BJ (cell line): ENCODE measurements at regions not wholly inside any gene's neighbourhood (a gene's known extent, or its start where the extent isn't known, plus 50 kb on each side); places are given as distances from the start of the nearest gene placed in this dataset.

ENCODE experiments used
- CTCF ChIA-PET: fragments of 350-600 bp; formaldehyde crosslinking; extraction: SDS; loops from one replicate; lab custom pipeline; 2021; ENCODE audit warnings: antibody characterized with exemption, inconsistent platforms; lab: Yijun Ruan, JAX
- POLR2A ChIA-PET: fragments of 300-600 bp; sonication (Branson Sonifier 250); formaldehyde crosslinking; extraction: SDS; loops from one replicate; lab custom pipeline; 2021; ENCODE audit warnings: antibody characterized with exemption; lab: Charles Lee
- DNase-seq: peaks from one replicate; pipeline ENCODE4 v3.0.0-alpha.2; 2011; ENCODE audit warnings: low read depth
- H3K27me3 ChIP-seq: 2 replicates; pipeline ENCODE4 v1.6.0; 2011; ENCODE audit warnings: low read length; ENCODE audit not compliant: control insufficient read depth, insufficient read depth
- H3K36me3 ChIP-seq: 2 replicates; pipeline ENCODE4 v1.5.1; 2011; ENCODE audit warnings: low read length; ENCODE audit not compliant: control insufficient read depth, insufficient read depth
- H3K4me3 ChIP-seq: 2 replicates; pipeline ENCODE4 v1.5.1; 2011; ENCODE audit warnings: low read depth, mild to moderate bottlenecking, control low read depth, low read length
- TF ChIP-seq, protein P1 (sequence below): IDR thresholded peaks from 2 replicates; pipeline ENCODE4 v1.5.1; 2011; ENCODE audit warnings: low read depth, mild to moderate bottlenecking, control low read depth, inconsistent platforms, low read length, moderate library complexity; ENCODE audit not compliant: insufficient read depth

- no peak overlapping the region for H3K4me3 ChIP-seq
- TF ChIP-seq, protein P1, sequence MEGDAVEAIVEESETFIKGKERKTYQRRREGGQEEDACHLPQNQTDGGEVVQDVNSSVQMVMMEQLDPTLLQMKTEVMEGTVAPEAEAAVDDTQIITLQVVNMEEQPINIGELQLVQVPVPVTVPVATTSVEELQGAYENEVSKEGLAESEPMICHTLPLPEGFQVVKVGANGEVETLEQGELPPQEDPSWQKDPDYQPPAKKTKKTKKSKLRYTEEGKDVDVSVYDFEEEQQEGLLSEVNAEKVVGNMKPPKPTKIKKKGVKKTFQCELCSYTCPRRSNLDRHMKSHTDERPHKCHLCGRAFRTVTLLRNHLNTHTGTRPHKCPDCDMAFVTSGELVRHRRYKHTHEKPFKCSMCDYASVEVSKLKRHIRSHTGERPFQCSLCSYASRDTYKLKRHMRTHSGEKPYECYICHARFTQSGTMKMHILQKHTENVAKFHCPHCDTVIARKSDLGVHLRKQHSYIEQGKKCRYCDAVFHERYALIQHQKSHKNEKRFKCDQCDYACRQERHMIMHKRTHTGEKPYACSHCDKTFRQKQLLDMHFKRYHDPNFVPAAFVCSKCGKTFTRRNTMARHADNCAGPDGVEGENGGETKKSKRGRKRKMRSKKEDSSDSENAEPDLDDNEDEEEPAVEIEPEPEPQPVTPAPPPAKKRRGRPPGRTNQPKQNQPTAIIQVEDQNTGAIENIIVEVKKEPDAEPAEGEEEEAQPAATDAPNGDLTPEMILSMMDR, result no peak
- no peak for DNase-seq
- H3K36me3 ChIP-seq, result no peaks in the 10 kb centered on the region
- CTCF ChIA-PET, result no interaction called here
- H3K27me3 ChIP-seq, result no peaks in the 10 kb centered on the region
- POLR2A ChIA-PET, result no interaction called here
Measured at GRCh38 chr16:22754577-22754976, 59.4 kb upstream of the HS3ST2 start.

GRCh38 chr16:22757202-22757601 is 56.8 kb upstream of the HS3ST2 start:
- DNase-seq, result no peak
- H3K36me3 ChIP-seq, result no peaks in the 10 kb centered on the region
- TF ChIP-seq, protein P1, result no peak
- ChIA-PET CTCF (no interaction called here), POLR2A (no interaction called here)
- no peaks in the 10 kb centered on the region for H3K27me3 ChIP-seq
- H3K4me3 ChIP-seq, result no peak overlapping the region

DNA sequence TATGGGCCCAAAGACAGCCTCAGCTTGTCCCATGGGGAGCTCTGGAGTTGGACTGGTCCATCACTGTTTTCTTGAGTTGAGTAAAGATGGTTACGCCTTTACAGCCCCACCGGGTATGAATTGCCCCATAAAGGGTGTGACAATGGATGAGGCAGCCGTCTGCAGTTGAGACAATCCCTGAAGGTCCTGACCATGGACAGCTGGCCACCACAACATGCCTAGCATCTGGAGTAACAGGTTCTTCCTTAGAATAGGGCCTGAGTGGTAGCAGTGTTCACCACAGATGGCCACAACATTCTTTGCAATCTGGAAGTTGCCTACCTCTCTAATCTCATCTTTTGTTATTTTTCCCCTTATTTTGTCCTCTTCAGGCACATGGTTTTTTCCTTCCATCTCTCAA is 51.5 kb upstream of the HS3ST2 start:
- CTCF ChIA-PET, result no interaction called here
- POLR2A ChIA-PET, result no interaction called here

GRCh38 chr16:22763437-22764080 is 50.4 kb upstream of the HS3ST2 start:
- no peak for DNase-seq
- Histone ChIP-seq H3K27me3 (no peaks in the 10 kb centered on the region), H3K36me3 (no peaks in the 10 kb centered on the region), H3K4me3 (no peak overlapping the region)
- TF ChIP-seq, protein P1, result no peak
- CTCF ChIA-PET, result interaction anchor here (1.1 kb wide), 1 partner anchor 15 kb away, joined by 3 read pairs; no protein-coding TSS in a partner anchor
- POLR2A ChIA-PET, result no interaction called here

More for the DNA sequence above, 51.5 kb upstream of the HS3ST2 start:
- no peak overlapping the region for H3K4me3 ChIP-seq
- H3K27me3 ChIP-seq, result no peaks in the 10 kb centered on the region
- no peak for DNase-seq
- no peaks in the 10 kb centered on the region for H3K36me3 ChIP-seq
- TF ChIP-seq, protein P1, result no peak
